Heart left ventricle (tissue), 13 donors: ENCODE measurements at regions not wholly inside any gene's neighbourhood (a gene's known extent, or its start where the extent isn't known, plus 50 kb on each side); places are given as distances from the start of the nearest gene placed in this dataset.

Source experiments
- CTCF ChIP-seq, 12 donors: fragments of 200-600 bp; sonication (generic) in 4 of 12; IDR thresholded peaks; one replicate each; pipeline versions ENCODE4 v1.5.0 to v1.8.0; 2018 to 2022; ENCODE audit warnings: antibody characterized with exemption in 12 of 12, mild to moderate bottlenecking in 5 of 12
- POLR2A ChIP-seq, 2 donors: fragments of 450-650 bp; IDR thresholded peaks; one replicate each; pipeline ENCODE4 v1.6.1; 2017; ENCODE audit warnings: antibody characterized with exemption in 2 of 2, mild to moderate bottlenecking in 2 of 2, moderate library complexity in 2 of 2
- donor health status: ischemic (EF 13 %, LVEDD 7.1; RV severe dilation, severe dysfunction).
- donor health status: DM: no; HTN: yes; CAD: no.
- donor health status: DM: no; HTN: no; CAD: no.
- donor health status: ischemic (EF 25% LVEDD 6.9; RV normal size, moderate dysfunction).
- donor health status: ischemic (EF 25% LVEDD 5.7; RV mildly dilated, moderate dysfunction).
- donor health status: ischemic (EF 35%, LVEDD 5.7; RV mildly dilated, moderate dysfunction).
- donor health status: nonischemic (EF 11% LVEDD 7.7; RV severe dilation, severe dysfunction).
- donor health status: DM: yes; HTN: yes; CAD: no.
- donor health status: PGD.
- donor health status: ischemic (EF 29% LVEDD 5.4; RV normal size, mild dysfunction).
- donor health status: nonischemic (EF 23%, LVEDD 6.1; RV moderate dilation, normal function).

DNA sequence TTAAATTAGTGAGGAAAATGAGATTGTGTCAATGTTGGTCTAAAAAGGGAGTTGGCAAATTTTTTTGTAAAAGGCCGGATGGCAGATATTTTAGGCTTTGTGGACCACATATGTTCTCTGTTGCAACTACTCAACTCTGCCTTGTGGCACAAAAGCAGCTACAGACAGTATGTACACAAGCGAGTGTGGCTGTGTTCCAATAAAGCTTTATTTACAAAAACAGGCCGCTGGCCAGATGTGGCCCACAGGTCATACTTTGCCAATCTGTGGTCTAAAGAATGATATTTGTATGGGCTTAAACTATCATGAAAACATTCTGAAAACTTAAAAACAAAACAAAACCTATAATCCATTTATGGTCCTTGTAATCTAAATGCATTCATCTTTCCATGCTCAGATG, 228.3 kb downstream of the CLIC5 start:
- TF ChIP-seq CTCF (IDR thresholded peaks at IDR 0.05) (no peak), POLR2A (IDR thresholded peaks at IDR 0.05) (no peak)
